GM18502 (cell line): ENCODE measurements at regions not wholly inside any gene's neighbourhood (a gene's known extent, or its start where the extent isn't known, plus 50 kb on each side); places are given as distances from the start of the nearest gene placed in this dataset.
"Not testable (repeated sequence)": the region's sequence is repeated elsewhere in the genome, so short reads cannot be mapped to it uniquely, and the experiment has no call there.

Source experiments
- ATAC-seq: cut with Tn5 transposase; IDR thresholded peaks from one replicate; pipeline ENCODE4 v1.9.1; 2021; ENCODE audit warnings: mild to moderate bottlenecking; ENCODE audit not compliant: unreplicated experiment, poor library complexity

DNA sequence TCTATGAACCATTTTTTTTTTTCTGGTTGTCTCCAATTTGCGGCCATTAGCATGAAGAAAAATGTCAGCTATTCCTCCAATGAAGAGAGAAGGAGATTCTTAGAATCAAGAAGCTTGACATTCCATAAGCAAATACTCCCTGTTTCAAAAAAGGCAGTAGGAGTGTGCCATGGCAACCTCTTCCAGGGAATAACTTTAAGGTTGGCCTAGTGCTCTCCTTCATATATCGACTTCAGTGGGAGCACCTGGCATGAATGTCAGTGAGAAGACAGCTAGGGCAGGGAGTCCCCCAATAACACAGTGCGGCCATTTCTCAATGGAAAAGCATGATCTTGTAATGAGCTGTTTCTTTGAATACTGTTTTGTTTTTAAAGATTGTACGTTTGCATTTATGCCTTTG, 493.0 kb upstream of the ATP11B start:
- no peak for ATAC-seq

DNA sequence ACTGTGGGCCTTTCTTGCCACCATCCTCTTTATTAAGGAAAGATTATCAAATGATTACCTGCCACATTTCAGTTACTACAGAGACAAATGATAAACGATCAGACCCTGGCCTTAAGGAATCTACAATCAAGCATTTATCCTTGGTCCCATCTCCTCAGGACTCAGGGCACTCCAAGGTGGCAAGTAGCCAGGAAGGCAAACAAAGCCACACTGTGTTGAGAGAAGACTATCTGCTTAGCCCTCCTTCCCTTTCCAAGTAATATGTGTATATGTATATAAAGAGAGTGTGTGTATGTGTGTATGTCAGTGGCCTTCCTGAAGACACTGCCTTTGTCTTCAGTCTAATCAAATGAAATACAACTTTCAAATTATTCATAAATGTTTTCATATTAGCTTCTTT, 490.1 kb upstream of the ATP11B start:
- no peak for ATAC-seq

DNA sequence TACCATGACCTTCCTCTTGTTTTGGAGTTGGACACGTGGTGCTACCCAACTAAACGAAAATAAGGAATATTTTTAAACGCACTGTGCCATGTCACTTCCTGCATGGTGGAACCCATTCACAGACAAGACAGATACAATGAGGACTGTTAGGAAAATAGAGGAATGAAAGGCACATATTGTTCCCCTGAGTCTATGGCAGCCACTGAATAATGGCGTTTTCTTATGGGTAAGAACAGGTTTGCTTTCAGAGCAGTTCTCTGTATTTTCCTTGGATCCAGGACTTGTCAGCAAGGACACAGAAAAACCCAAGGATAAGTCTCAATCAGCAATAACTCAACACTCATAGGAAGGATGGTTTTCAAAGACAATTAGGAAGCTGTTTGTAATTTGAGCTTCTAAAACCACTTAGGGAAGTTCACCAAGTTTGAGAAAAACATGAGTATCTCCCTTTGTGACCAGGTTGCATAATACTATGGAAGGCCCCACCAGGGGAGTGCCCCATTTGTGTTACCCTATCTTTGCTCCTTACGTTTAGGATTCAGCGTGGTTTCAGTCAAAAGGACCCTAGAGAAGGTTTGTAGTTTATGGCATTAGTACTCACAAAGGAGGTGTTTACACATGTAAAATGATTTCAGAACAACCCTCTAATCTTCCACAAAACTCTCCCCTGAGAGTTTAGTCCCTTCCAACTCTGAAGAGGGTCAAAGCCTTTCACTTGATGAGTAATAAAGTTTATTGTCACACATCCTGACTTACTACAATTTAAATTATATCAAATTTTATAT, 487.2 kb upstream of the ATP11B start:
- no peak for ATAC-seq

DNA sequence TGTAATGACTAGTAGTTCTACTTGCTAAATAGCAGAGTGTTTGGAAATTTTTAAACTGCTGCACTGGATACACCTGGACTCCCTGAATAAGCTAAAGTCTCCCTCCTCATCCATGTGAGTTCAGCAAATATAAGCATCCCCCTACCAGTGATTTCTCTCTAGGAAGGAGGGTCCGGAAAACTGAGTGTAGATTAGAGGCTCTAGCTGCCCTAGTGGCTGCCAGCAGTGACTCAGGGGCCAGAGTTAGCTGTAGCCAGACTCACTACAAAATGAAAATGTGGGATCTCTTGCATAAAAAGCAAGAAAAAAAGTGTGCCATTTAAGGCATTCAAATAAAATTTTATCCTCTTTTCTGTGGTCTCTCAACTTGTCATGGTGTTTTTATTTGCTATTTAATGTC, 485.0 kb upstream of the ATP11B start:
- no peak for ATAC-seq

DNA sequence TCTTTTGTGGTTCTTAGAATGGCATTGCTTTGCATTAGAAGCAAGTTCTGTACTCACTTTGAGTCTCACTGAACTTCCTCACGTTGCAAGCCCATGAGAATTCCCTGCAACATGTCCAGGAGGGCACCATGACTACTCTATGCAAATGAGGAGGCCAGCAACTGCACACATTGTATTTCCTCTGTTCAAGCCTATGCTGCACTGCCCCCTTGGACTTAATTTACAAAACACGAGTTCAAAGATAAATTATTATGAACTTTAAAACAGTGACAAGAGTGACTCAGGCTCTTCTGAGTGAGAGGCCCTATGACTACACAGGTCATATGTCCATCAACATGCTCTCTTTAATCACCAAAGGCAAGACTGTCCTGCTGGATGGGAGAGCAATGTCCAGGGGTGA, 484.2 kb upstream of the ATP11B start:
- ATAC-seq: no peak

DNA sequence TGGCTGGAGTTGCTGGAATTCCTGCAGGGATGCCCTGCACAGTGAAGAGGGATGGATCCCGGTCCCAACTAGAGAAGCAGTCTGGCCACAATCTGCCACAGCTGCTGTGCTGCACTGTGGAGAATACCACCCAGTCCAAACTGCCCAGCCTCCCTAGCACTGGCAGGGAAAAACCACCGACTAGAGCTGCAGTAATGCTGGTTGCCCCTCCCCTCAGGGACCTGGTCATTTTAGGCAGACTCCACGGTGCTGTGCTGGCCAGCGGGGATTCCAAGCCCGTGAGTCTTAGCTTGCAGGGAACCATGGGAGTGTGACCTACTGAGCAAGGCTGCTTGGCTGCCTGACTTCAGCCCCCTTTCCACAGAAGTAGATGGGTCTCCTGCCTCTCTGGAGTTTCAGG, 478.0 kb upstream of the ATP11B start:
- no peak for ATAC-seq

DNA sequence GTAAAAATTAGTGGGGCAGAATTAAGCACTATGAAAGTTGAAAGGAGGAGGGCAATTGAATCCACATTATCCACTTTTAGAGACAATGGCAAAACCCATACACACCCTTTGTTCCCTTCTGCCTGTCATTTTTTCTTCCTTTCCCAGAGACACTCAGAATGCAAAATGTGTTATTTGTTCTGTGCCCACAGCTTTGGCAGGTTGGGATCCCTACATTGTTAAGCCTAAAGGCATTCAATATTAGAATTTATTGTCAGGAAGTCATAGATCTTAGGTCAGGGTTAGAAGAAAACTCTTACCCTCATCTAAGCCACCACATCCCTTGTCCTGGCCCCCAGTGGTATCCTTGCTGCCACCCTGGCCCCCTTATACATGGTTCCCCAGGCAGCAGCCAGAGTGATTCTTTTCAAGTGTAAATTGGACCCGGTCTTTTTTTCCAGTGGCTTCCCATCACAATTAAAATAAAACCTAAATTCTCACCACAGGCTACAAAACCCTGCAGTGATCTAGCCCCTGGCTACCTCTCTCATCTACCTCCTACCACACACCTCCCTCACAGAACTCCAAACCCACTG, 470.1 kb upstream of the ATP11B start:
- ATAC-seq: no peak

DNA sequence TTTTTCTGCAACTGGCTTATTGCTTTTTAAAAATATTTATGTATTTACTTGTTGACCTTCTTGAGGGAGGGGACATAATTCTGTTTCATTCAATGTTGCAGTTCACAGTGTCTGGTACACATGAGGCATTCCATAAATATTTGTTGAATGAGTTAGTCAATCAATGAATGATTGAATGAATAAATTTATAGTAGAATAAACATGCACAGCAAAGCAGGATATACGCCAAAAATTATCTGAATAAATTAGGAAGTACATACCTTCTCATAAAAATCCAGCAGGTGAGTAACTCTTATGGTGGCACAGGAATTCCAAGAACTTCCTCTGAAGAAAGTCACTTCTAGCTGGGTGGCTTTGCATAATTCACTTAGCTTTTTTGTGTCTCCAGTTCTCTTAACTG, 469.4 kb upstream of the ATP11B start:
- no peak for ATAC-seq

DNA sequence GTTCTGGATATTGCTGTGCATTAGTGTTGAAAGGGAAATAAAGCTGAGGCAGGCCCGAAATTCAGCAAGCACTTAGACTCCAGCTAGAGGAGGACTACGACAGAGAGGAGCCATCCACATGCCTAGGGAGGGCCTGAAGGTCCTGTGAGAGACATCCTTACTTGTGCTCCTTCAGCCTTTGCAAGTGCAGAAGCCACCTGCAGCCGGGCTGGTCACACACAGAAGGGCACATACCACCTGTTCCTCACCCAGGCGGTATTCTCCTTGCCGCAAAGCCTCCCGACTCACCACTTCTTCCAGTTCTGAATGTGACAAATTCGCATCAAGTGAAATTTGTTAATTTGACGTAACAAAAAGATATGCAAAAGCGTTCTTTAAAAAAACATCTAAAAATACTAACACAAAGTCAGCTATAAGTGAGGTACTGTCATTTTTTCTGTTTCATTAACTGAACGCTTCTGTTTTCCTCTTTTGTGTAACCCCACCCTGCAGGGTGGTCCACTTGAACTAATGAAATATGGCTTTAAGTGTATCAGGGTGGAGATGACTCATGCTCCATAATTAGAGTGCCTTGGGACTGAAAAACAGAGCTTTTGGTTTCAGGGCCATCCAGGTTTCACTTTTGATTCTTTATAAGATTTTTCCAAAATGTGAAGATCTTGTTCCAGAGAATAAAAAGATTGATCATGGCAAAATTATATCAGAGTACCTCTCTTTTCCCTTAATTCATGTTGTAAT, 467.9 kb upstream of the ATP11B start:
- ATAC-seq: peak; percentile 86

DNA sequence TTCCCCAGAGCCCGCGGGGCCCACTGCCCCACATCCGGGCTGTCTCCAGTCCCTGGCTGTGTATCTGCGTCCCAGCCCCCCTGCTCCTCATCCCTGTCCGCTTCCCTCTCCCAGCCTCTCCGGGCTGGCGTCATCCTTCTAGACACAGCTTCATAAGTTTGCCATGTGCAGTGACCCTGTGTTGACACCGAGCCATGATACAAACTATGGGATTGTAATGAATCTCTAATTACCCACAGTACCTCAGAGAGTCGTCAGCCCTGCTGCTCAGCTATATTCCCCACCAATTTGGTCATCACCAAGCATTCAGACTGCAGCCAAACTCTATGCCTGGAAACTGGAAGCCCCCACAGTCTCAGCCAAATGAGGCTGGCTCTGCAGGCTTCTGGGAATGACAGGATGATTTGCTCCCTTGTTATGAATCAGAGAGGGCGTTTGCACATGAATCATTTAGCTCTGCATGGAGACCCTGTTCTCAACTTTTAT, 466.1 kb upstream of the ATP11B start:
- no peak for ATAC-seq

DNA sequence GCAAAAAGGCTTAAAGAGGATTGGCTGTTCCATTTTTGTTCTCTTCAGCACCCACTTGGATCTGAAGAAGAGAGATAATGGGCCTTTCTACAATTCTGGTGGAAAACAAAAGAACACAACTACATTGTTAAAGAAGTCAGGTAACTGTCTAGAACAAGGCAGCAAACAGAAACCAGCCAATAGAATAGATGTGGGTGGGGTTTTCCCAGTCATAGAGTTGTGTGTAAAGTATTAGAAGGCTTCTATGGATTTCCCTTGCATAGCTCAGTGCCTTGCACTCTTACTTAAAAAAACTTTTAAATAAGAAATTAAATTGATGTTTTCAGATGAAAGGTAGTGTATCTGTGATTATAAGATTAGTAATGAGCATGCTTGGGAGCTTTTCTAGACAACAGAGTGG, 462.7 kb upstream of the ATP11B start:
- ATAC-seq: peak; percentile 55

DNA sequence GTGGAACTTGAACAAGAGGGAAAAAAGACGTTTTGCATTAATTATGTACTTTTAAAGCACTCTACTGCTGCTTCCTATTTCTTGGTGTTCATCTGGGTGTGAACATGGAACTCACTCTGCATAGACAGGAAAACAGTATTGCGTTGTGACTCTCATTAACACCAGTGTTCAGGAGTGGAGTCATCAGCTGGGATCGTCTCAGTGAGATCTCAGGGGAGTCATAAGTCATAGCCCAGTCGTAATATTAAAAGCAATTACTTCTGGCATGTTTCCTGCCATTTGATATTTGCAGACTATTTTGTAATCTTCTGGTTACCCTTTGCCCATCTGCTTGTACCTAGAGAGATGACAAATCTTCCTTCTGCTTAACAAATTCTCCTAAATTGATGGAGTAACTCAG, 462.0 kb upstream of the ATP11B start:
- no peak for ATAC-seq

DNA sequence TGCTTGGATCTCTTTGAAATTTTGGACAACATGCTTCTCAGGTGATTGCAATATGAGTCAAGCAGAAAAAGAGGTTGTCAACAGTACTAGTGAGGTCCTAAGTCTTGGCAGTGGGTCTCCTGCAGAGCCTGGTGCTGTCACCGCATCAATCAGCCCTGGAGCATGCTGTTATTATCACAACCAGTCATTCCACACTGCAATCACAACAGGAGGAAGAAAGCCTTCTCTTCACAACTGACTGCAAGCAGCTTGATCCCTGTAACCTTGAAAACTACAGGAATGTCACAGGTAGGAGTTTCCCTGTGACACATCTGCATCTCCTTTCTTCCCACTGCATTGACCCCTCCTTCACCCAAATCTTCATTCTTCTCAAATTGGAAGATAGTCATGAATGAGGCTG, 451.1 kb upstream of the ATP11B start:
- no peak for ATAC-seq

DNA sequence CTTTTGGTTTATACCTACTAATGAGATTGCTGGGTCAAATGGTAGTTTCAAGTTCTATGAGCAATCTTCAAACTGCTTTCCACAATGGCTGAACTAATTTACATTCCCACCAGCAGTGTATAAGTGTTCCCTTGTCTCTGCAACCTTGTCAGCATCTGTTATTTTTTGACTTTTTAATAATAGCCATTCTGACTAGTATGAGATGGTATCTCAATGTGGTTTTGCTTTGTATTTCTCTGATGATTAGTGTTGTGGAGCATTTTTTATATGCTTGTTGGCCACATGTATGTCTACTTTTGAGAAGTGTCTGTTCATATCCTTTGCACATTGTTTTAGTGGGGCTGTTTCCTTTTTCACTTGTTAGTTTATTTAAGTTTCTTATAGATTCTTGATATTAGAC, 449.3 kb upstream of the ATP11B start:
- ATAC-seq: not testable (repeated sequence)

DNA sequence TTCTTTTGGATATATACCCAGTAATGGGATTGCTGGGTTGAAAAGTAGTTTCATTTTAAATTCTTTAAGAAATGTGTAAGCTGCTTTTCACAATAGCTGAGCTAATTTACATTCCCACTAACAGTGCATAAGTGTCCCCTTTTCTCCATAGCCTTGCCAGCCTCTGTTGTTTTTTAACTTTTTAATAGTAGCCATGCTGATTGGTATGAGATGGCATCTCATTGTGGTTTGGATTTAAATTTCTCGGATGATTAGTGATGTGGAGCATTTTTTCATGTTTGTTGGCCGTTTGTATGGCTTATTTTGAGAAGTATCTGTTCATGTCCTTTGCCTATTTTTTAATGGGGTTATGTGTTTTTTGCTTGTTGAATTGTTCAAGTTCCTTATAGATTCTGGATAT, 444.3 kb upstream of the ATP11B start:
- ATAC-seq: no peak

DNA sequence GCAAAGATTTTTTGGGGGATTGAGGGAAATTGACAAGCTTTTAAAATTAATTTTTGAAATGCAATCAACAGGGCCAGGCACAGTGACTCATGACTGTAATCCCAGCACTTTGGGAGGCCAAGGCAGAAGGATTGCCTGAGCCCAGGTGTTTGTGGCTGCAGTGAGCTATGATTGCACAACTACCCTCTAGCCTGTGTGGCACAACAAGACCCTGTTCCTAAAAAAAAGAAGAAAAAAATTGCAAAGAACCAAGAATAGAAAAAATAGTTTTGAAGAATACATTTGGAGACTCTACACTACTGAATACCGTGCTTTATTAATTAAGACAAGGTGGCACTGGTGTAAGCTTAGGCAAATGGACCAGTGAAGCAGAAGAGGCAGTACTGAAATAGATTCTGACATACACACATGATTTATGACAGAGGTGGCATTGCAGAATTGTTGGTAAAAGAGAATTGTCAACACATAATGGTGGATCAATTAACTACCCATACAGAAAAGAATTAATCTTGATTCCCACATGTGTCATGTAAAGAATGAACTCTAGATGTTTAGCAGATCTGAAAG, 443.3 kb upstream of the ATP11B start:
- ATAC-seq: no peak

DNA sequence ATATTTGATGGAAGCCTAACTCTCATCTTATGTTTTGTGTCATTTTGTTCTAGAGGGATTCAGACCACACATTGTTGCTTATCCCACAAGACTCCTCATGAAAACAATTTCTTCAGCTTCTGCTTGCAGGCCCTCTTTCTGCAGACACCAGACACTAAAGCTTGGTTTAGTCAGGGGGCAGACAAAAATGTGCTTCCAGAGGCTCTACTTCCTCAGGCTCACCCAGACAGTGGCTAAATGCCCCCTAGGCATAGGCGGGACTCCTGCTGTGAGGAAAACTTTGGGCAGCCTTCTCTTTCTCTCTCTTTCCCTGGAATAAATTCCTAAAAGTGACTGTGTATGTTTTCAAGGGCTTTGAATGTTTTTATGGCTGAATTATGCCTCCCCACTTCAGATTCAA, 435.4 kb upstream of the ATP11B start:
- ATAC-seq: no peak

DNA sequence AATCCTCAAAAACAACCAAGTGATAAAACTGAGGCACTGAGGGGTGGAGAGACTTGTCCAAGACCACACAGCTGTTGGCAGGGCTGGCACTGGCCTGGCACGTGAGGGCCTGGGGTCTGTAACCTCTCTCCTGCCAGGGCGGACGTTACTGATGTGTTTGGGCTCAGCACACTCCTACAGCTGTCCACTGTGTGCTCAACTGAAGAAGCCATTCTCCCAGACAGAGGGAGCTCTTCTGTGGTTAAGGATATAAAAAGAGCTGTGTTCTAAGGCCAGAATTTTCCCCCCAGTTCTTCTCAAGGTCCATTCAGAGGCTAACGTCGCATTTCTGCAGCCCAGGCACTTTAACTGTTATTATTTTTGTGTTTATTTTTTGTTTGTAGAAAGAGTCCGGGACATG, 429.0 kb upstream of the ATP11B start:
- no peak for ATAC-seq

DNA sequence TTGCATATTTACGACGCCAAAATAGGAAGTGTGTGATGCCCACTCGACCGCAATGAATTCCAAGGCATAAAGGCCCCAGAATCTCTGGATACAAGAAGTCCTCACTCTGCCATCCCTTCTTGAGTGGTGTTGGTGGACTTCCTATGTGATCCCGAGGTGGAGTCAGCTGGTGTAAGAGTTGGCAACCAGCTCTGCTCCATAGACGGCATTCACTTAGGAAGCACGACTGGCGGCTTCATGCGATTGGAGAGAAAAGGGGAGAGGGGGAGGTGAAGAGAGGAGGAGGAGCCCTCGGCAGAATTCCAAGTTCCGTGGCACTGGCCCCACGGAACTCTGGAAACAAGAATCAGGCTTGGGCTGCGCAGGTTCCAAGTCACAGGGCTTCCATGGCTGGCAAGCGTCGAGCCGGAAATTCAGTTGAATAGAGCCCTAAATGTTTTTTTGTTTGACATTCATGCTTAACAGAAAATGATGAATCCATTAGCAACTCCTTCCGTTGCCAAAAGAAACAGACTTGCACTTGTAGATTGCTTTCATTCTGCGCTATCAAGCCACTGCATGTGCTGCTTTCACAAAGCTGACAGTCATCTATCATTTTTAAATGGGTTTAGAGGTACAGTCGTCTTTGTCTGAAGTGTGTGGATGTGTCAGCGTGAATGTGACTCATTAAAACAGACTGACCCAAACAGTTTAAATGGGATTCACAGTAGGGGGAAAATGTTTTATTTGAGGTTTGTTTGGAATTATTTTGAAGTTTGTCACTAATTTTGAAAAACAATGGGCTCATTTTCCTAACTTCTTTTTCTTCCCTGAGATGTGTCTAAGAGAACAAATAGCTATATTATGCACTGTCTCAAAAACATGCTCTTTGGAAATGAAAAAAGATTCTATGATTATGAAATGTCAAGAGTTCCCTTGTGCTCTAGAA, 428.3 kb upstream of the ATP11B start:
- no peak for ATAC-seq

DNA sequence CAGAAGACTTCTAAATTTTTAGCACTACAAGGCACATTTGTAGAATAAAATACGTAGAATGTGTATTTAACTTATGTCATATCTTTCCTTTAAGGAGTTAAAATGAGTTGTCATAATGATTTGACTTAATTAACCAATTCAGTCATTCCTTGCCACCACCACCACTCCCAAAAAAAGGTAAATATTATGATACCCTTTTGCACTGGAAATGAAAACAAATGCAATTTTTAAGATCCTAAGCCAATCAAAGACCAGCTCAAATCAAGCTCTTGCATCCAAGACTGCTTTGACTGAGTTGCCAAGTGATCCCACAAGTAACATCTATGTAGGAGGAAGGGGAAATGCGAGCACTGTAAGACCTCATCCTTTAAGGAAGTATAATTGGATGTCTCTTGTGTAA, 426.6 kb upstream of the ATP11B start:
- ATAC-seq: no peak
